Lower leg skin (tissue), 4 donors: ENCODE measurements at regions not wholly inside any gene's neighbourhood (a gene's known extent, or its start where the extent isn't known, plus 50 kb on each side); places are given as distances from the start of the nearest gene placed in this dataset.

Experiments
- DNase-seq, 2 donors: peaks; one replicate each; pipeline ENCODE4 v3.0.0-alpha.2; 2019; ENCODE audit warnings: low spot score in 2 of 2
- H3K4me3 ChIP-seq: fragments of 200-600 bp; sonication (generic); 2 replicates; pipeline ENCODE4 v1.5.1; 2017; ENCODE audit warnings: mild to moderate bottlenecking, low read depth; ENCODE audit not compliant: poor library complexity, severe bottlenecking
- POLR2A ChIP-seq, 2 donors: fragments of 450-650 bp; IDR thresholded peaks; one replicate each; pipeline ENCODE4 v1.6.1; 2016 to 2017; ENCODE audit warnings: antibody characterized with exemption in 2 of 2, mild to moderate bottlenecking in 1 of 2, moderate library complexity in 1 of 2
- WGBS, 2 donors: methylation state at CpG; one replicate each; pipeline ENCODE4 v1.1.5; 2018; 5-methylcytosine and 5-hydroxymethylcytosine counted together
- intact Hi-C: fragments of 100-400 bp; cut with DNase I; formaldehyde crosslinking; loops from one replicate; pipeline ENCODE4 v1.15.0; 2023; ENCODE audit warnings: low total_unique reads
- TF ChIP-seq, protein P1 (sequence below), 3 donors: fragments of 450-650 bp; IDR thresholded peaks; one replicate each; pipeline ENCODE4 v1.5.1; 2016; ENCODE audit warnings: antibody characterized with exemption in 3 of 3, mild to moderate bottlenecking in 3 of 3, moderate library complexity in 2 of 3

DNA sequence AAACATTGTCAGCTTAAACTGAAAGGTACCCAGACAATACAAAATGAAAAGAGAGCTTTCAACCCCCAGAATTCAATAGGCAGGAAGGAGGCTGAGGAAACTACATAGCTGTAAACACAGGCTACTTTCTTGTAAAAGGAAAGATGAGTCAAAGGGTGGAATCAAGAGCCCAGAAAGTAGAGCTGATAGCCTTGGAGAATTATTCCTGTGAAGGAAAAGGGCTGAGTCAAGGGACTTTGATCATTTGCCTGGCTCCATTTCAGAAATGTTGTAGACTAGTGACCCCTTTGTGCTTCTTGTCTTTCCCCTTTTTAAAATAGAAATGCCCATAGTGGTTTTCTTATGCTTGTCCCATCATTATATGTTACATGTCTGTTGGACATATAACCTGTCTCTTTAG lies 597.6 kb downstream of the ADGRL2 start:
- TF ChIP-seq POLR2A (IDR thresholded peaks at IDR 0.05) = no peak
- TF ChIP-seq, protein P1, sequence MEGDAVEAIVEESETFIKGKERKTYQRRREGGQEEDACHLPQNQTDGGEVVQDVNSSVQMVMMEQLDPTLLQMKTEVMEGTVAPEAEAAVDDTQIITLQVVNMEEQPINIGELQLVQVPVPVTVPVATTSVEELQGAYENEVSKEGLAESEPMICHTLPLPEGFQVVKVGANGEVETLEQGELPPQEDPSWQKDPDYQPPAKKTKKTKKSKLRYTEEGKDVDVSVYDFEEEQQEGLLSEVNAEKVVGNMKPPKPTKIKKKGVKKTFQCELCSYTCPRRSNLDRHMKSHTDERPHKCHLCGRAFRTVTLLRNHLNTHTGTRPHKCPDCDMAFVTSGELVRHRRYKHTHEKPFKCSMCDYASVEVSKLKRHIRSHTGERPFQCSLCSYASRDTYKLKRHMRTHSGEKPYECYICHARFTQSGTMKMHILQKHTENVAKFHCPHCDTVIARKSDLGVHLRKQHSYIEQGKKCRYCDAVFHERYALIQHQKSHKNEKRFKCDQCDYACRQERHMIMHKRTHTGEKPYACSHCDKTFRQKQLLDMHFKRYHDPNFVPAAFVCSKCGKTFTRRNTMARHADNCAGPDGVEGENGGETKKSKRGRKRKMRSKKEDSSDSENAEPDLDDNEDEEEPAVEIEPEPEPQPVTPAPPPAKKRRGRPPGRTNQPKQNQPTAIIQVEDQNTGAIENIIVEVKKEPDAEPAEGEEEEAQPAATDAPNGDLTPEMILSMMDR (IDR thresholded peaks at IDR 0.05) = no peak
- H3K4me3 ChIP-seq = no peak overlapping the region
- intact Hi-C loops = no loop called here
- no peak for DNase-seq

DNA sequence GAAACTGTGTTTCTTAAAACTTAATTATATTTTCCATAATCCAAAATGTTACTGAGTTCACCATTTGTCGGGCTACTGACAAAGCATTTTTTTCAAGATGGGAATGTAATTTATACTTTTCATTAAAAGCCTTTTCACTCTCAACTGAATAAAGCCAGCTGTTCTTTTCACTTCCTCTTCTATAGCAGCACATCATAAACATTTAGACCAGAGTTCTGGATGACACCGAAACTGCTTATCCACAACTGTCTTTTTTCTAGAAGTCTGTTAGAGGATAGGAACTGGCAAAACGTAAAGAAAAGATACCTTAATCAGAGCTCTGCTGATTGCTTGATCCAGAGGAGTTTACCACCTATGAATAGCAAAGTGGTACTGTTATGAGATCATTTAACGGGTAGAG lies 594.7 kb downstream of the ADGRL2 start:
- DNase-seq = no peak
- H3K4me3 ChIP-seq = no peak overlapping the region
- 65 to 70% methylated on average over 4 of the region's 4 CpGs for WGBS, 2 donors
- no peak for TF ChIP-seq POLR2A (IDR thresholded peaks at IDR 0.05)
- TF ChIP-seq, protein P1 (IDR thresholded peaks at IDR 0.05) = no peak
- intact Hi-C loops = no loop called here

DNA sequence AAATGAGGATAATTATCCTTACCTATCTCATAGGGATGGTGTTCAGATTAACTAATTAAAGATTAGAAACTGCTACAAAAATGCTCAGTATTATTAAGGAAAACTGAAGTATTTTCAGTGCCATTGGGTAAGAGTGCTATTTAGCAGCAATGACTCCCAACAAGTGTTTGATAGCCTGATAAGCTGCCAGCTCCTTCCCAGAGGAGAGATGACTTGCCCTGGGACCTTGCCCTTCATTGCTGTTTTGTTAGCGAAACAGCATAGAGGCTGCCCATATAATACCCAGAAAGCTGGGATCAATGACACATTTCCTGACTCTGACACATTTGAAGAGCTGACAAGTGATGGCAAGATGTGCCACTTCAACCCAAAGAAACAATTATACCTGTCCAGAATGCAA lies 592.2 kb downstream of the ADGRL2 start:
- no peak for DNase-seq
- H3K4me3 ChIP-seq = no peak overlapping the region
- no peak for TF ChIP-seq POLR2A (IDR thresholded peaks at IDR 0.05)
- TF ChIP-seq, protein P1 (IDR thresholded peaks at IDR 0.05) = no peak
- intact Hi-C loops = no loop called here
- 57 to 70% methylated on average over 1 of the region's 1 CpG for WGBS, 2 donors

DNA sequence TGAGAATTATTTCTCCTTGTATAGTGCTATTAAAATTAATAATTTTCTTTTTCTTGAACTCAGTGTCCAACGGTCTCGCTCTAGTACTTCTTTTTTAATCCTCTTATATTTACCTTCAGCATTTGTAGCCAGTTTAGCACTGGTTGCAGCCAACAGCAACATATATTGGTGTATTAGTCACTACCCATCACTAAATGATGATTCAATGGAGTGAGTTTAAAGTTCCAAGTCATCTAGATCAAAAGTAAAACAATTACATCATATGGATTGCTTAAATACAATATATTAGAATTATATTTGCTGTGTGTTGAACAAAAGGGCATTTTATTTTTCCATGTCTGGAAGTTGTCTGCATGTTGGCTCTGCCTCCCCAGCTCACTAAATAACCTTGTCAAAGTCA lies 591.8 kb downstream of the ADGRL2 start:
- H3K4me3 ChIP-seq = no peak overlapping the region
- 81 to 92% methylated on average over 2 of the region's 2 CpGs for WGBS, 2 donors
- DNase-seq = no peak
- TF ChIP-seq, protein P1 (IDR thresholded peaks at IDR 0.05) = no peak
- TF ChIP-seq POLR2A (IDR thresholded peaks at IDR 0.05) = no peak
- intact Hi-C loops = no loop called here

DNA sequence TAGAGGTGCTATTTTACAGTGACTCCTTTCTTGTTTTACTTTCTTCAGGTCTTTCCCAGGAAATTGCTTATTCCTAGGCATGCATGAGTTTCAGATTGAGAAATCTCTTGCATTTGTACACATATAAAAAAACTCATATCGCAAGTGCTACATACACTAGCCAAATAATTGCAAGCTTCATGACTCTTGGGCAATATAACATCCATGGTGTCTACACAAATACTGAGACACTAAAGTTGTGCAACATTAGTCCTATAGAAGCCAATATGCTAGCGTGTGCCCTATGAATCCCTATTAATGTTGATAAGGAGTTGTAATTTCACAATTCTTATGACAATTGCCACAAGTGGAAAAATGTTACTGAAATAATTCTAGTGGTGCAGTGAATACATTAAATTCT lies 591.0 kb downstream of the ADGRL2 start:
- DNase-seq = no peak
- 84 to 90% methylated on average over 2 of the region's 2 CpGs for WGBS, 2 donors
- no peak overlapping the region for H3K4me3 ChIP-seq
- TF ChIP-seq POLR2A (IDR thresholded peaks at IDR 0.05) = no peak
- TF ChIP-seq, protein P1 (IDR thresholded peaks at IDR 0.05) = no peak
- intact Hi-C loops = no loop called here

DNA sequence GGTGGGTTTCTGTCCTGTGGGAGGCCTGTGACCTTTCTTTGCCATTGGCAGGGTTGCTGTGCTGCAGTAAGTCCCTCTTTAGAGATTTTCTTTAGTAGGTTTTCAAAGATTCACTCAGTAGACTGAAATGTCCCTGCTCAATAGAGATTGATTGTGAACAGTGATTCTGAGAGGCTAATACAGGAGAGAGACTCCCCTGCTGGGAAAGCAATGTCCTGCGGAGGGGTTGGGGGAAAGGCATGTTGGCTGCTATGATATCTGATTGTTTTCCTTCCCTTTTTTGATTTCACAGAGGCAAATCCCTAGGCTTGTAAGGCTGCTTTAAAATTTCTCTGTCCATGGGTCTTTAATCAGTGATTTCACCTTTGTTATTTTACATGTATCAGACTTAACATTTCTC lies 589.9 kb downstream of the ADGRL2 start:
- TF ChIP-seq POLR2A (IDR thresholded peaks at IDR 0.05) = no peak
- TF ChIP-seq, protein P1 (IDR thresholded peaks at IDR 0.05) = no peak
- DNase-seq = no peak
- H3K4me3 ChIP-seq = no peak overlapping the region
- WGBS, 2 donors = 77 to 88% methylated on average over 1 of the region's 1 CpG
- intact Hi-C loops = no loop called here
